Endothelial cell of umbilical vein (primary cell): ENCODE measurements at regions not wholly inside any gene's neighbourhood (a gene's known extent, or its start where the extent isn't known, plus 50 kb on each side); places are given as distances from the start of the nearest gene placed in this dataset.

Experiments
- BruUV-seq: library from RNA; stranded (reverse); fragments of 400-500 nt; replicated peaks from 2 replicates; lab custom pipeline; 2021; lab: Mats Ljungman, UMichigan
- CTCF ChIA-PET: fragments of 300-600, 350-600 bp; sonication (Branson Sonifier 250); formaldehyde crosslinking; loops from one replicate; lab custom pipeline; 2021; ENCODE audit warnings: antibody characterized with exemption, inconsistent platforms; lab: Charles Lee
- POLR2A ChIA-PET: fragments of 300-600, 350-600 bp; sonication (Branson Sonifier 250); formaldehyde crosslinking; loops from one replicate; lab custom pipeline; 2021; ENCODE audit warnings: antibody characterized with exemption, inconsistent platforms; lab: Charles Lee
- DNase-seq: peaks from one replicate; pipeline ENCODE4 v3.0.0-alpha.2; 2011; ENCODE audit warnings: low read depth, low spot score
- FAIRE-seq: peaks from 2 replicates; lab custom pipeline; 2011; peaks lifted over from hg19 to GRCh38; lab: Jason Lieb, UNC
- H2AFZ ChIP-seq: 2 replicates; pipeline ENCODE4 v1.6.0; 2012; ENCODE audit warnings: low read depth, low read length, control low read depth, inconsistent platforms
- H3K27ac ChIP-seq: 2 replicates; pipeline ENCODE4 v1.5.1; 2011; ENCODE audit warnings: low read depth, mild to moderate bottlenecking, control low read depth, low read length, moderate library complexity; ENCODE audit not compliant: insufficient read depth
- H3K27me3 ChIP-seq, 2 experiments: 2 replicates each; pipeline versions ENCODE4 v1.6.0 to v1.6.1; 2011; ENCODE audit warnings: low read length in 2 of 2, mixed read lengths in 1 of 2; ENCODE audit not compliant: control insufficient read depth in 2 of 2, insufficient read depth in 2 of 2
- H3K36me3 ChIP-seq, 2 experiments: 2 replicates in 1 of 2; 3 replicates in 1 of 2; pipeline ENCODE4 v1.5.1; 2011; ENCODE audit warnings: low read length in 2 of 2, mild to moderate bottlenecking in 1 of 2, moderate library complexity in 1 of 2; ENCODE audit not compliant: control insufficient read depth in 2 of 2, insufficient read depth in 2 of 2; ENCODE audit errors: extremely low read depth in 1 of 2
- H3K4me1 ChIP-seq: 3 replicates; pipeline ENCODE4 v1.5.1; 2011; ENCODE audit warnings: mild to moderate bottlenecking, low read length; ENCODE audit not compliant: control insufficient read depth, insufficient read depth; ENCODE audit errors: extremely low read depth
- H3K4me2 ChIP-seq: 2 replicates; pipeline ENCODE4 v1.6.1; 2011; ENCODE audit warnings: low read length, control low read depth, mixed read lengths; ENCODE audit not compliant: insufficient read depth
- H3K4me3 ChIP-seq, 3 experiments: fragments of 200-600 bp in 1 of 3; sonication (generic), shearing (Covaris generic) in 1 of 3; replicated peaks in 1 of 3; 2 replicates each; pipeline ENCODE4 v1.5.1; 2011 to 2016; ENCODE audit warnings: control low read depth in 3 of 3, low read length in 3 of 3, mild to moderate bottlenecking in 2 of 3, inconsistent platforms in 1 of 3, low read depth in 1 of 3, moderate library complexity in 1 of 3; ENCODE audit not compliant: insufficient read depth in 1 of 3
- H3K79me2 ChIP-seq: 2 replicates; pipeline ENCODE4 v1.6.0; 2012; ENCODE audit warnings: low read length, inconsistent platforms; ENCODE audit not compliant: control insufficient read depth, insufficient read depth
- H3K9ac ChIP-seq: replicated peaks from 2 replicates; pipeline ENCODE3; 2011; ENCODE audit warnings: low read length, control low read depth; ENCODE audit not compliant: insufficient read depth; ENCODE audit errors: extremely low read depth
- H3K9me1 ChIP-seq: replicated peaks from 3 replicates; pipeline ENCODE4 v1.6.0; 2011; ENCODE audit warnings: mild to moderate bottlenecking, low read length; ENCODE audit not compliant: control insufficient read depth, insufficient read depth; ENCODE audit errors: extremely low read depth
- H3K9me3 ChIP-seq: replicated peaks from 2 replicates; pipeline ENCODE4 v1.5.1; 2012; ENCODE audit warnings: low read length, inconsistent platforms; ENCODE audit not compliant: control insufficient read depth, insufficient read depth
- H4K20me1 ChIP-seq: replicated peaks from 2 replicates; pipeline ENCODE3; 2011; ENCODE audit warnings: mild to moderate bottlenecking, low read length; ENCODE audit not compliant: control insufficient read depth, insufficient read depth; ENCODE audit errors: extremely low read depth
- EZH2 ChIP-seq: IDR thresholded peaks from 2 replicates; pipeline ENCODE4 v1.6.1; 2012; ENCODE audit warnings: borderline replicate concordance, low read depth, mild to moderate bottlenecking, moderate library complexity, low read length, inconsistent platforms; ENCODE audit not compliant: severe bottlenecking
- FOS ChIP-seq: IDR thresholded peaks from 2 replicates; pipeline ENCODE4 v1.6.1; 2011; ENCODE audit warnings: mild to moderate bottlenecking, low read length, moderate library complexity, borderline replicate concordance; ENCODE audit not compliant: insufficient read depth
- GATA2 ChIP-seq: IDR thresholded peaks from 2 replicates; pipeline ENCODE4 v1.7.0; 2011; ENCODE audit warnings: low read depth, mild to moderate bottlenecking, moderate library complexity, mixed read lengths, low read length; ENCODE audit not compliant: insufficient read length, insufficient read depth
- JUN ChIP-seq: IDR thresholded peaks from 2 replicates; pipeline ENCODE4 v1.6.1; 2011; ENCODE audit warnings: borderline replicate concordance, low read depth; ENCODE audit not compliant: insufficient read length, insufficient read depth
- MAX ChIP-seq: IDR thresholded peaks from 2 replicates; pipeline ENCODE4 v1.6.1; 2011; ENCODE audit not compliant: insufficient read depth, insufficient read length
- MYC ChIP-seq: IDR thresholded peaks from one replicate; pipeline ENCODE4 v1.6.1; 2011; ENCODE audit warnings: mild to moderate bottlenecking, low read depth, low read length
- POLR2A ChIP-seq: IDR thresholded peaks from 2 replicates; pipeline ENCODE4 v1.6.1; 2012; ENCODE audit warnings: low read depth, mild to moderate bottlenecking, control low read depth, low read length
- POLR2AphosphoS5 ChIP-seq: IDR thresholded peaks from 2 replicates; pipeline ENCODE4 v1.6.1; 2012; ENCODE audit warnings: low read depth, mild to moderate bottlenecking, control low read depth, low read length, moderate library complexity; ENCODE audit not compliant: insufficient read depth
- dilution Hi-C: fragments of 300-500 bp; cut with MboI; formaldehyde crosslinking; loops from one replicate; pipeline ENCODE4 v1.15.0; 2019; ENCODE audit warnings: low sequenced_read_pairs; ENCODE audit not compliant: extremely low pct_ligation_motif_present
- intact Hi-C: fragments of 100-400 bp; cut with micrococcal nuclease; formaldehyde crosslinking; loops from one replicate; pipeline ENCODE4 v1.10.0; 2022
- TF ChIP-seq, protein P1 (sequence below), 2 donors: IDR thresholded peaks; 1 replicate in 1 of 2; 2 replicates in 1 of 2; pipeline ENCODE4 v1.5.1; 2011; ENCODE audit warnings: low read length in 2 of 2, mild to moderate bottlenecking in 2 of 2, moderate library complexity in 2 of 2, control low read depth in 1 of 2, inconsistent platforms in 1 of 2, low read depth in 1 of 2; ENCODE audit not compliant: insufficient read depth in 1 of 2; ENCODE audit errors: extremely low read depth in 1 of 2

- H3K9me1 ChIP-seq = no peaks in the 10 kb centered on the region
- intact Hi-C loops (no loop called here), dilution Hi-C loops (no loop called here)
- no peak overlapping the region for H3K27ac ChIP-seq
- H3K9me3 ChIP-seq = no peaks in the 10 kb centered on the region
- no peak overlapping the region for H3K9ac ChIP-seq
- no peaks in the 10 kb centered on the region for H3K36me3 ChIP-seq
- no peak overlapping the region for H3K4me2 ChIP-seq
- H3K4me3 ChIP-seq = no peak overlapping the region
- no TSS peak for BruUV-seq
- no peak overlapping the region for H2AFZ ChIP-seq
- TF ChIP-seq POLR2AphosphoS5 = no peak
- TF ChIP-seq POLR2A = no peak
- no peak for TF ChIP-seq MYC
- DNase-seq = no peak
- H3K4me1 ChIP-seq = no peaks in the 10 kb centered on the region
- CTCF ChIA-PET = no interaction called here
- H4K20me1 ChIP-seq = no peaks in the 10 kb centered on the region
- no peak for FAIRE-seq
- no peaks in the 10 kb centered on the region for H3K27me3 ChIP-seq
- H3K79me2 ChIP-seq = no peaks in the 10 kb centered on the region
- POLR2A ChIA-PET = no interaction called here
These were observed 858.4 kb downstream of the SLITRK6 start for GRCh38 chr13:84940798-84941197.

DNA sequence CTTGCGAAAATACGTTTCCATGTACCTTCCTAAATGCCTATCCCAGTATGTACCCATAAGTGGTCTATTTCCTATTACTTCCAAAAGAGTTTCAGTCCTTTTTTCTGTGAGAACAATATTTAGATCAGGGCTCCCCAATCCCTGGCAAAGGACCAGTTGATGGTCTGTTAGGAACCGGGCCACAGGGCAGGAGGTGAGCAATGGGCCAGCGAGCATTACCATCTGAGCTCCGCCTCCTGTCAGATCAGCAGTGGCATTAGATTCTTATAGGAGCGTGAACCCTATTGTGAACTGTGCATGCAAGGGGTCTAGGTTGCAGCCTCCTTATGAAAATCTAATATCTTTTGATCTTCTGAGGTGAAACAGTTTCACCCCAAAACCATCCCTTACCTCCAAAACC, 859.1 kb downstream of the SLITRK6 start:
- no TSS peak for BruUV-seq
- TF ChIP-seq EZH2 (no peak), FOS (no peak), POLR2AphosphoS5 (no peak), MAX (no peak), JUN (no peak), POLR2A (no peak), GATA2 (no peak), MYC (no peak)
- TF ChIP-seq, protein P1, sequence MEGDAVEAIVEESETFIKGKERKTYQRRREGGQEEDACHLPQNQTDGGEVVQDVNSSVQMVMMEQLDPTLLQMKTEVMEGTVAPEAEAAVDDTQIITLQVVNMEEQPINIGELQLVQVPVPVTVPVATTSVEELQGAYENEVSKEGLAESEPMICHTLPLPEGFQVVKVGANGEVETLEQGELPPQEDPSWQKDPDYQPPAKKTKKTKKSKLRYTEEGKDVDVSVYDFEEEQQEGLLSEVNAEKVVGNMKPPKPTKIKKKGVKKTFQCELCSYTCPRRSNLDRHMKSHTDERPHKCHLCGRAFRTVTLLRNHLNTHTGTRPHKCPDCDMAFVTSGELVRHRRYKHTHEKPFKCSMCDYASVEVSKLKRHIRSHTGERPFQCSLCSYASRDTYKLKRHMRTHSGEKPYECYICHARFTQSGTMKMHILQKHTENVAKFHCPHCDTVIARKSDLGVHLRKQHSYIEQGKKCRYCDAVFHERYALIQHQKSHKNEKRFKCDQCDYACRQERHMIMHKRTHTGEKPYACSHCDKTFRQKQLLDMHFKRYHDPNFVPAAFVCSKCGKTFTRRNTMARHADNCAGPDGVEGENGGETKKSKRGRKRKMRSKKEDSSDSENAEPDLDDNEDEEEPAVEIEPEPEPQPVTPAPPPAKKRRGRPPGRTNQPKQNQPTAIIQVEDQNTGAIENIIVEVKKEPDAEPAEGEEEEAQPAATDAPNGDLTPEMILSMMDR (IDR thresholded peaks at IDR 0.05; ENCODE audit: extremely low read depth in 1 of 2, insufficient read depth in 1 of 2, low read depth in 1 of 2, low read length in 2 of 2) = no peak
- FAIRE-seq (no peak), DNase-seq (no peak)
- Histone ChIP-seq H3K27me3 (no peaks in the 10 kb centered on the region), H3K9me3 (no peaks in the 10 kb centered on the region), H3K9ac (no peak overlapping the region), H3K4me3 (no peak overlapping the region), H3K4me1 (no peaks in the 10 kb centered on the region), H2AFZ (no peak overlapping the region), H3K79me2 (no peaks in the 10 kb centered on the region), H3K36me3 (no peaks in the 10 kb centered on the region), H4K20me1 (no peaks in the 10 kb centered on the region), H3K27ac (no peak overlapping the region), H3K4me2 (no peak overlapping the region), H3K9me1 (no peaks in the 10 kb centered on the region)
- CTCF ChIA-PET = no interaction called here
- dilution Hi-C loops (no loop called here), intact Hi-C loops (no loop called here)
- POLR2A ChIA-PET = no interaction called here
